MCF 10A (cell line): ENCODE measurements at regions not wholly inside any gene's neighbourhood (a gene's known extent, or its start where the extent isn't known, plus 50 kb on each side); places are given as distances from the start of the nearest gene placed in this dataset.

ENCODE experiments used
- BruUV-seq: library from RNA; stranded (reverse); fragments of 400-500 nt; replicated peaks from 2 replicates; lab custom pipeline; 2021; lab: Mats Ljungman, UMichigan
- CTCF ChIA-PET: fragments of 300-600 bp; sonication (Branson Sonifier 250); formaldehyde crosslinking; extraction: SDS; loops from one replicate; lab custom pipeline; 2021; ENCODE audit warnings: antibody characterized with exemption, inconsistent platforms; lab: Yijun Ruan, JAX
- POLR2A ChIA-PET: fragments of 300-600, 350-650 bp; sonication (Branson Sonifier 250); formaldehyde crosslinking; extraction: SDS; loops from one replicate; lab custom pipeline; 2020; ENCODE audit warnings: antibody characterized with exemption, inconsistent platforms; lab: Yijun Ruan, JAX
- DNase-seq: peaks from one replicate; pipeline ENCODE4 v3.0.0-alpha.2; 2018; ENCODE audit not compliant: unreplicated experiment
- H3K27ac Mint-ChIP-seq: one replicate; pipeline ENCODE4 v1.8.0; 2022; ENCODE audit warnings: mild to moderate bottlenecking, low read depth, mixed read lengths; ENCODE audit not compliant: unreplicated experiment
- H3K27me3 Mint-ChIP-seq: one replicate; pipeline ENCODE4 v1.8.0; 2022; ENCODE audit warnings: mixed read lengths; ENCODE audit not compliant: insufficient read depth, unreplicated experiment
- H3K36me3 Mint-ChIP-seq: one replicate; pipeline ENCODE4 v1.8.0; 2022; ENCODE audit warnings: mild to moderate bottlenecking, moderate library complexity, mixed read lengths; ENCODE audit not compliant: insufficient read depth, unreplicated experiment
- H3K4me1 Mint-ChIP-seq: one replicate; pipeline ENCODE4 v1.8.0; 2022; ENCODE audit warnings: mixed read lengths; ENCODE audit not compliant: insufficient read depth, unreplicated experiment
- H3K4me3 Mint-ChIP-seq: one replicate; pipeline ENCODE4 v1.8.0; 2022; ENCODE audit warnings: mild to moderate bottlenecking, moderate library complexity, mixed read lengths; ENCODE audit not compliant: unreplicated experiment
- H3K9me3 Mint-ChIP-seq: one replicate; pipeline ENCODE4 v1.8.0; 2022; ENCODE audit warnings: mixed read lengths; ENCODE audit not compliant: unreplicated experiment
- CTCF ChIP-seq: fragments of 200-600 bp; IDR thresholded peaks from one replicate; pipeline ENCODE4 v1.8.0; 2022; ENCODE audit warnings: antibody characterized with exemption, mild to moderate bottlenecking; ENCODE audit not compliant: unreplicated experiment
- intact Hi-C: fragments of 100-400 bp; cut with micrococcal nuclease; formaldehyde crosslinking; loops from 2 replicates; pipeline ENCODE4 v1.14.1; 2022

GRCh38 chr1:172960019-172960418 lies 90.7 kb downstream of the TNFSF18 start:
- H3K4me3 Mint-ChIP-seq, result no peak overlapping the region
- no peak for DNase-seq
- peaks cover 7% of the 10 kb centered on the region for H3K9me3 Mint-ChIP-seq
- no TSS peak for BruUV-seq
- TF ChIP-seq CTCF, result no peak
- no peaks in the 10 kb centered on the region for H3K36me3 Mint-ChIP-seq
- ChIA-PET POLR2A (interaction anchor here (1.2 kb wide), 2 partner anchors 9 to 16 kb away, joined by 3 read pairs; no protein-coding TSS in a partner anchor), CTCF (interaction anchor here (0.6 kb wide), 1 partner anchor 9 kb away, joined by 3 read pairs; no protein-coding TSS in a partner anchor)
- H3K4me1 Mint-ChIP-seq, result no peaks in the 10 kb centered on the region
- intact Hi-C loops, result no loop called here
- H3K27ac Mint-ChIP-seq, result no peak overlapping the region
- H3K27me3 Mint-ChIP-seq, result no peaks in the 10 kb centered on the region

DNA sequence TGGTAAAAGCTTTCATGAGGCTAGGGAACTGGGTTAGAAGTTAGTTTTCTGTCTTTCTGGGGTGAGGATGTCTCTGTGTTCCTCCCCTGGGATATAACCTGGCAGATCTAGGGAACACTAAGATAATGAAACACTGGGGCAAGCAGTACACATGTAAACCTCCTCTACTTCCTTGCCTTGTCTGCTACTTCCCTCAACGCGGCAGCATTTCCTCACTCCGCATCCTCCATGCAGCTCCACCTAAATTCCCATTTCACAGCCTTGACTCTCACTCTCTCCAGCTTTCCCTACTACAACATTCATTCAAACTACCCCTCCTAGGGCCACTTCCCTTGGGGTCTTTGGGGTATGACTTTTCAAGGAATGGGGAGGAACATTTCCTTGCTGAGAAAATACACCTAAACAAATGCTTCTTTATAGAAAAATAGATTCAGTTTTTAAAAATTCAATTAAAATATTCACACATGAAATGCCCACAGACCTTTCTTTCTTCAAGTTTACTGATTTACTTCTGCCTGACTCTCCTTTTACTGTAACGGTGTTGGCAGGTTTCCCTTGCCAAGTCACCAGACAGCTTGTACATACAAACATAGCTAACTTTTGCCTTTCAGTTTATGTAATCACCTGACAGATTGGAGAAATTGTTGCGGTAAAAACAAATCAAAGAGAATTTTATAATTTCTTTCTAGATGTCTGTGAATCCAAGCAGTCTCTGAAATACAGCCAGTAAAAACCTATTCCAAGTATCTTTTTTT lies 90.1 kb downstream of the TNFSF18 start:
- intact Hi-C loops, result no loop called here
- BruUV-seq, result no TSS peak
- CTCF ChIA-PET, result interaction anchor here (0.6 to 0.7 kb wide), 2 partner anchors 9 to 1222 kb away, joined by 3 read pairs; no protein-coding TSS in a partner anchor
- Mint-ChIP-seq H3K27ac (no peak overlapping the region), H3K9me3 (peaks cover 7% of the 10 kb centered on the region), H3K36me3 (no peaks in the 10 kb centered on the region), H3K27me3 (no peaks in the 10 kb centered on the region), H3K4me1 (no peaks in the 10 kb centered on the region), H3K4me3 (no peak overlapping the region)
- POLR2A ChIA-PET, result interaction anchor here (0.7 to 1.7 kb wide), 3 partner anchors 10 to 32 kb away, joined by 3 to 5 read pairs (median 3); no protein-coding TSS in a partner anchor
- no peak for DNase-seq
- TF ChIP-seq CTCF, result no peak

DNA sequence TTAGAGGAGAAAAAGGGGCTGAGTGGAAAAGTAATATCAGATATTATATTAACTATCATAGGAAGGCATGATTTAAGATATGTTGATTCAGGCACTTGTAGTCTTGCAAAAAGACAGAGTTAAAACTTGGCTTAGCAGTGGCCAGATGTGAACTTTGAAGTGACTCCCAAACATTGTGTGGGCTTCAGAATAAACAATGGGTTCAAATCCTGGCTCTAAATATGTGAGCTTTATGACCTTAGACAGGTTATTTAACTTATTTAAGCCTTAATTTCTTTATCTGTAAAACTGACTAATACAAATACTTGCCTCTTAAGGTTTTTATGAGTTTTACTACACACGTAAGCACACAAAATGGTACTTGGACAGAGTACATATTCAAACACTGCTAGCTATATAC lies 85.9 kb downstream of the TNFSF18 start:
- Mint-ChIP-seq H3K4me3 (no peak overlapping the region), H3K4me1 (peaks cover 17% of the 10 kb centered on the region), H3K9me3 (peaks cover 15% of the 10 kb centered on the region), H3K36me3 (no peaks in the 10 kb centered on the region), H3K27ac (no peak overlapping the region), H3K27me3 (no peaks in the 10 kb centered on the region)
- DNase-seq, result no peak
- TF ChIP-seq CTCF, result no peak
- intact Hi-C loops, result no loop called here
- no TSS peak for BruUV-seq
- ChIA-PET CTCF (interaction anchor here (0.7 to 1.4 kb wide), 3 partner anchors 10 to 237 kb away, joined by 3 to 6 read pairs (median 3); no protein-coding TSS in a partner anchor), POLR2A (interaction anchor here (0.6 to 1.2 kb wide), 3 partner anchors 9 to 23 kb away, joined by 4 to 5 read pairs (median 4); no protein-coding TSS in a partner anchor)

GRCh38 chr1:172966844-172967540 lies 83.7 kb downstream of the TNFSF18 start:
- Mint-ChIP-seq H3K27me3 (no peaks in the 10 kb centered on the region), H3K9me3 (peaks cover 9% of the 10 kb centered on the region), H3K4me3 (no peak overlapping the region), H3K36me3 (no peaks in the 10 kb centered on the region), H3K4me1 (peaks cover 36% of the 10 kb centered on the region), H3K27ac (peak overlapping the region; percentile 11)
- POLR2A ChIA-PET, result interaction anchor here (0.6 to 1.0 kb wide), 3 partner anchors 9 to 1043 kb away, joined by 3 read pairs; no protein-coding TSS in a partner anchor
- TF ChIP-seq CTCF, result no peak
- CTCF ChIA-PET, result interaction anchor here (0.6 to 0.7 kb wide), 2 partner anchors 54 to 92 kb away, joined by 3 read pairs; no protein-coding TSS in a partner anchor
- intact Hi-C loops, result no loop called here
- no TSS peak for BruUV-seq
- DNase-seq, result peak; percentile 33
